A673 (cell line): ENCODE measurements at regions not wholly inside any gene's neighbourhood (a gene's known extent, or its start where the extent isn't known, plus 50 kb on each side); places are given as distances from the start of the nearest gene placed in this dataset.

Experiments used
- BruUV-seq: library from RNA; stranded (reverse); fragments of 400-500 nt; replicated peaks from 2 replicates; lab custom pipeline; 2021; lab: Mats Ljungman, UMichigan
- CTCF ChIA-PET: fragments of 300-600 bp; sonication (Branson Sonifier 250); formaldehyde crosslinking; loops from one replicate; lab custom pipeline; 2022; ENCODE audit warnings: antibody characterized with exemption; lab: Charles Lee
- POLR2A ChIA-PET: fragments of 300-600 bp; sonication (Branson Sonifier 250); formaldehyde crosslinking; loops from one replicate; lab custom pipeline; 2022; ENCODE audit warnings: antibody characterized with exemption; ENCODE audit not compliant: low non-redundant PET; lab: Charles Lee
- DNase-seq: peaks from one replicate; pipeline ENCODE4 v3.0.0-alpha.2; 2015; ENCODE audit warnings: low spot score
- H3K27ac ChIP-seq: fragments of 200-600 bp; sonication (generic); 2 replicates; pipeline ENCODE4 v1.5.1; 2016; ENCODE audit warnings: mixed run types, low read depth, mild to moderate bottlenecking, mixed read lengths, antibody characterized with exemption, low read length; ENCODE audit not compliant: poor library complexity, severe bottlenecking
- H3K27me3 ChIP-seq: fragments of 200-600 bp; sonication (generic); replicated peaks from 2 replicates; pipeline ENCODE4 v1.6.1; 2017; ENCODE audit warnings: mixed run types, low read depth, mild to moderate bottlenecking, mixed read lengths, antibody characterized with exemption, low read length; ENCODE audit not compliant: insufficient read depth, poor library complexity
- H3K36me3 ChIP-seq: fragments of 200-600 bp; sonication (generic); 2 replicates; pipeline ENCODE4 v1.6.1; 2016; ENCODE audit warnings: mixed run types, mild to moderate bottlenecking, mixed read lengths, antibody characterized with exemption, low read length; ENCODE audit not compliant: insufficient read depth, poor library complexity, severe bottlenecking
- H3K4me1 ChIP-seq: fragments of 200-600 bp; sonication (generic); 2 replicates; pipeline ENCODE4 v1.6.1; 2017; ENCODE audit warnings: mixed run types, mild to moderate bottlenecking, mixed read lengths, antibody characterized with exemption, low read length; ENCODE audit not compliant: insufficient read depth, poor library complexity, severe bottlenecking
- H3K4me3 ChIP-seq: fragments of 200-600 bp; sonication (generic); 2 replicates; pipeline ENCODE4 v1.5.1; 2016; ENCODE audit warnings: low read depth, mixed run types, mild to moderate bottlenecking, mixed read lengths, low read length; ENCODE audit not compliant: poor library complexity, severe bottlenecking
- H3K9me3 ChIP-seq: fragments of 200-600 bp; sonication (generic); 2 replicates; pipeline ENCODE4 v1.6.1; 2016; ENCODE audit warnings: mixed run types, low read depth, mild to moderate bottlenecking, mixed read lengths, antibody characterized with exemption, low read length; ENCODE audit not compliant: poor library complexity, severe bottlenecking
- CTCF ChIP-seq: fragments of 300-800, 200-600 bp; sonication (generic); conservative IDR thresholded peaks from 2 replicates; pipeline ENCODE4 v1.5.1; 2017; ENCODE audit warnings: low read depth, mild to moderate bottlenecking, antibody characterized with exemption, low read length, moderate library complexity, mixed read lengths
- EZH2 ChIP-seq: fragments of 200-600 bp; sonication (generic); IDR thresholded peaks from 2 replicates; pipeline ENCODE4 v1.6.1; 2017; ENCODE audit warnings: borderline replicate concordance, low read depth, mild to moderate bottlenecking, mixed read lengths, antibody characterized with exemption, low read length; ENCODE audit not compliant: poor library complexity, severe bottlenecking
- intact Hi-C: fragments of 100-400 bp; cut with micrococcal nuclease; formaldehyde crosslinking; loops from one replicate; pipeline ENCODE4 v1.10.0; 2022; ENCODE audit not compliant: unreplicated experiment

GRCh38 chr18:65468881-65469280 lies 281.9 kb upstream of the CDH7 start:
- Histone ChIP-seq H3K9me3 (no peaks in the 10 kb centered on the region), H3K4me3 (no peak overlapping the region), H3K36me3 (no peaks in the 10 kb centered on the region), H3K27ac (no peak overlapping the region), H3K27me3 (no peaks in the 10 kb centered on the region), H3K4me1 (no peaks in the 10 kb centered on the region)
- ChIA-PET CTCF (no interaction called here), POLR2A (no interaction called here)
- TF ChIP-seq EZH2 (no peak), CTCF (no peak)
- BruUV-seq: no TSS peak
- intact Hi-C loops: no loop called here
- DNase-seq: no peak

- no peak for TF ChIP-seq CTCF
- no peak for DNase-seq
- H3K9me3 ChIP-seq: no peaks in the 10 kb centered on the region
- CTCF ChIA-PET: no interaction called here
- intact Hi-C loops: no loop called here
- H3K27me3 ChIP-seq: no peaks in the 10 kb centered on the region
- H3K4me3 ChIP-seq: no peak overlapping the region
- H3K4me1 ChIP-seq: no peaks in the 10 kb centered on the region
- POLR2A ChIA-PET: no interaction called here
- H3K27ac ChIP-seq: no peak overlapping the region
- no TSS peak for BruUV-seq
- H3K36me3 ChIP-seq: no peaks in the 10 kb centered on the region
These were observed 286.5 kb upstream of the CDH7 start for GRCh38 chr18:65464361-65464760.

GRCh38 chr18:65459741-65460140 lies 291.1 kb upstream of the CDH7 start:
- H3K36me3 ChIP-seq: no peaks in the 10 kb centered on the region
- no peaks in the 10 kb centered on the region for H3K27me3 ChIP-seq
- POLR2A ChIA-PET: no interaction called here
- intact Hi-C loops: no loop called here
- TF ChIP-seq EZH2: no peak
- no peak for TF ChIP-seq CTCF
- CTCF ChIA-PET: no interaction called here
- BruUV-seq: no TSS peak
- no peaks in the 10 kb centered on the region for H3K9me3 ChIP-seq
- H3K27ac ChIP-seq: no peak overlapping the region
- H3K4me3 ChIP-seq: no peak overlapping the region
- DNase-seq: no peak
- H3K4me1 ChIP-seq: no peaks in the 10 kb centered on the region
